ENCODE measurements at regions not wholly inside any gene's neighbourhood (a gene's known extent, or its start where the extent isn't known, plus 50 kb on each side); places are given as distances from the start of the nearest gene placed in this dataset.

DNA sequence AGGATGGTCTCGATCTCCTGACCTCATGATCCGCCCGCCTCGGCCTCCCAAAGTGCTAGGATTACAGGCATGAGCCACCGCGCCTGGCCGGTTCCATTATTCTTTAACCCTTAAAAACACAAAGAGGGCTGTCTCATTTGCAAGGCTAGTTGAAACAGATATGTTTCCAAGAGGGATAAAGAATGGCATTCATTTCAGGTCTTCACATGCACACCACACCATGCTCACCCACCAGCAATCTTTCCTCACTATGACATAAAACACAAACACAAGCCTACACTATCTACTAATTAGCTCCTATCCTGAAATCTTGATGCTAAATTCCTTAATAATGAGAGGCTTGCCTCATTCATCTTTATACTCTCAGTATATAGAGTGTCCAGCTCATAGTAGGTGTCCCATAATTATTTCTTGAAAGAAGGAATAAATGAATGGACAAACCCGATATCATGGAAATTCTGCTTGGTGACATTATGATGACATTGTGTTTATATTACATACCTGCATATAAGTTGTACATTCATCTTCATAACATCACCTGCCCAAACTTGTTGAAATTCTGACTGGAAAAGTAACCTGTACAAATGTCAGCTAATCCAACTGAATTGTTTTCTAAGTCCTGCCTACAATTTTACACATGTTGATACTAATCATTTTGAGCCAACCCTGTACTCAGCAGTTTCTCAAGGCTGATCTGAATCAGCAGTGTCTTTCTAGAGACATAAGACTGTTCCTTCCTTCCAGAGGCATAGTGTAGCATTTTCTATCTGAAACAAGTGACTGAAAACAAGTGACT is 408.5 kb downstream of the KLHL13 start:
- in situ Hi-C loops (cut with MboI; ENCODE audit: low pct_unique_long_range_greater_than_20kb, low sequenced_read_pairs, unreplicated experiment), result no loop called here
- DNase-seq (ENCODE audit: low spot score), result no peak
- TF ChIP-seq, protein P1, sequence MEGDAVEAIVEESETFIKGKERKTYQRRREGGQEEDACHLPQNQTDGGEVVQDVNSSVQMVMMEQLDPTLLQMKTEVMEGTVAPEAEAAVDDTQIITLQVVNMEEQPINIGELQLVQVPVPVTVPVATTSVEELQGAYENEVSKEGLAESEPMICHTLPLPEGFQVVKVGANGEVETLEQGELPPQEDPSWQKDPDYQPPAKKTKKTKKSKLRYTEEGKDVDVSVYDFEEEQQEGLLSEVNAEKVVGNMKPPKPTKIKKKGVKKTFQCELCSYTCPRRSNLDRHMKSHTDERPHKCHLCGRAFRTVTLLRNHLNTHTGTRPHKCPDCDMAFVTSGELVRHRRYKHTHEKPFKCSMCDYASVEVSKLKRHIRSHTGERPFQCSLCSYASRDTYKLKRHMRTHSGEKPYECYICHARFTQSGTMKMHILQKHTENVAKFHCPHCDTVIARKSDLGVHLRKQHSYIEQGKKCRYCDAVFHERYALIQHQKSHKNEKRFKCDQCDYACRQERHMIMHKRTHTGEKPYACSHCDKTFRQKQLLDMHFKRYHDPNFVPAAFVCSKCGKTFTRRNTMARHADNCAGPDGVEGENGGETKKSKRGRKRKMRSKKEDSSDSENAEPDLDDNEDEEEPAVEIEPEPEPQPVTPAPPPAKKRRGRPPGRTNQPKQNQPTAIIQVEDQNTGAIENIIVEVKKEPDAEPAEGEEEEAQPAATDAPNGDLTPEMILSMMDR (IDR thresholded peaks at IDR 0.05; ENCODE audit: extremely low read depth, insufficient read depth, missing control alignments), result no peak

DNA sequence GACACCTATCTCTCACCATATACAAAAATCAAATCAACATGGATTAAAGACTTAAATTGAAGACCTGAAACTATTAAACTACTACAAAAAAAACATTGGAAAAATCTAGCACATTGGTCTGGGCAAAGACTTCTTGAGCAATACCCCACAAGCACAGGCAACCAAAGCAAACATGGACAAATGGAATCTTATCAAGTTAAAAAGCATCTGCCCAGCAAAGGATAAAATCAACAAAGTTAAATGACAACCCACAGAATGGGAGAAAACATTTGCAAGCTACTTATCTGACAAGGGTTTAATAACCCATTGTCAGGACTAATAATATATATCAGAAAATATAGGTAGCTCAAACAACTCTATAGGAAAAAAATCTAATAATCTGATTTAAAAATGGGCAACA is 415.6 kb downstream of the KLHL13 start:
- no peak for DNase-seq (ENCODE audit: low spot score)
- in situ Hi-C loops (cut with MboI; ENCODE audit: low pct_unique_long_range_greater_than_20kb, low sequenced_read_pairs, unreplicated experiment), result no loop called here
- TF ChIP-seq, protein P1 (IDR thresholded peaks at IDR 0.05; ENCODE audit: extremely low read depth, insufficient read depth, missing control alignments), result no peak

DNA sequence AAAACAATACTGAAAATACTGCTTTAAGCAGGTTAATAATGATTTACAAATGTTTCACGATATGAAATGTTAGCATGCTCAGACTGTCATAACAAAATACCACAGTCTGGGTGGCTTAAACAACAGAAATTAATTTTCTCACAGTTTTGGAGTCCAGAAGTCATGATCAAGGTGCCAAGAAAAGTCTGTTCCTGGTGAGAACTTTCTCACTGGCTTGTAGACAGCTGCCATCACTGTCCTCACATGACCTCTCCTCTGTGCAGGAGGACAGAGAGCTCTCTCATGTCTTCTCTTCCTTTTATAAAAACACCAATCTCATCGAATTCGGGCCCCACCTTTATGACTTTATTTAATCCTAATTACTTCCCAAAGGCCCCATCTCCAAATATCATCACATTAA is 426.7 kb downstream of the KLHL13 start:
- DNase-seq (ENCODE audit: low spot score), result no peak
- in situ Hi-C loops (cut with MboI; ENCODE audit: low pct_unique_long_range_greater_than_20kb, low sequenced_read_pairs, unreplicated experiment), result no loop called here
- TF ChIP-seq, protein P1 (IDR thresholded peaks at IDR 0.05; ENCODE audit: extremely low read depth, insufficient read depth, missing control alignments), result no peak

DNA sequence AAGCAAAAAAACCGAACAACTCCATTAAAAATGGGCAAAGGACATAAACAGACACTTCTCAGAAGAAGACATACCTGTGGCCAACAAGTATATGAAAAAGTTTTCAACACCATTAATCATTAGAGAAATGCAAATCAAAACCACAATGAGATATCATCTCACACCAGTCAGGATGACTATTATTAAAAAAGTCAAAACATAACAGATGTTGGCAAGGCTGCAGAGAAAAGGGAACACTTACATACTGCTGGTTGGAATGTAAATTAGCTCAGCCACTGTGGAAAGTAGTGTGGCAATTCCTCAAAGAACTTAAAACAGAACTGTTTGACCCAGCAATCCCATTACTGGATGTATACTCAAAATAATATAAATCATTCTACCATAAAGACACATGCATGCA is 436.3 kb downstream of the KLHL13 start:
- TF ChIP-seq, protein P1 (IDR thresholded peaks at IDR 0.05; ENCODE audit: extremely low read depth, insufficient read depth, missing control alignments), result no peak
- in situ Hi-C loops (cut with MboI; ENCODE audit: low pct_unique_long_range_greater_than_20kb, low sequenced_read_pairs, unreplicated experiment), result no loop called here
- no peak for DNase-seq (ENCODE audit: low spot score)

DNA sequence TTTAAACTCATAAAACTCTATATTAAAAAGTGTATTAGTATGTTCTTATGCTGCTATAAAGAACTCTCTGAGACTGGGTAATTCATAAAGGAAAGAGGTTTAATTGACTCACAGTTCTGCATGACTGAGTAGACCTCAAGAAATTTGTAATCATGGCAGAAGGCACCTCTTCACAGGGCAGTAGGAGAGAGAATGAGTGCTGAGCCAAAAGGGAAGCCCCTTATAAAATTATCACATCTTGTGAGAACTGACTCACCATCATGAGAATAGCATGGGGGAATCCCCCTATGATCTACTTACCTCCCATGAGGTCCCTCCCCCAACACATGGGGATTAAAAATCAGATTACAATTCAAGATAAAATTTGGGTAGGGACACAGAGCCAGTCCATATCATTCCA is 463.2 kb downstream of the KLHL13 start:
- no peak for DNase-seq (ENCODE audit: low spot score)
- TF ChIP-seq, protein P1 (IDR thresholded peaks at IDR 0.05; ENCODE audit: extremely low read depth, insufficient read depth, missing control alignments), result no peak
- in situ Hi-C loops (cut with MboI; ENCODE audit: low pct_unique_long_range_greater_than_20kb, low sequenced_read_pairs, unreplicated experiment), result no loop called here

DNA sequence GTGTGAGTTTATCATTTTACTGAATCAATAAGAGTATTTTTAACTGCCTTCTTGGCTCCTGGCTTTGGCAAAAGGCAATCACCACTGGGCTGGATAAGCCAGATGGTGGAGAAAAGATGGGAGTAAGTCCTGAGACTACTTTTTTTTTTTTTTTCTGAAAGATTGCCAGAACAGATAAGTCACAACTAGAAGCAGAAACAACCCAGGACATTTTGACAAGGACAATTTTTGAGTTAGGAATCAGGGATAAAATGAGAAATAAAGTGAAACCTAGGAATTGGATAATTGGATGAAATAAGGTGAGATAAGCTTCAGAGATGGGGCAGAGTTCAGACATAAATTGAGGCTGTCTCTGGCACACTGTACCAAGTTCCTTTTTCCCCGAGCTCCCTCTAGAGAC is 471.0 kb downstream of the KLHL13 start:
- no peak for DNase-seq (ENCODE audit: low spot score)
- TF ChIP-seq, protein P1 (IDR thresholded peaks at IDR 0.05; ENCODE audit: extremely low read depth, insufficient read depth, missing control alignments), result no peak
- in situ Hi-C loops (cut with MboI; ENCODE audit: low pct_unique_long_range_greater_than_20kb, low sequenced_read_pairs, unreplicated experiment), result no loop called here

All from GM13977 (cell line).